ENCODE measurements at regions not wholly inside any gene's neighbourhood (a gene's known extent, or its start where the extent isn't known, plus 50 kb on each side); places are given as distances from the start of the nearest gene placed in this dataset.

- Histone ChIP-seq H4K20me1 (ENCODE audit: insufficient read depth, low read length, poor library complexity, severe bottlenecking) (peaks cover 2% of the 10 kb centered on the region), H3K9me2 (replicated peaks; ENCODE audit: low read depth, low read length) (no peaks in the 10 kb centered on the region), H3K4me3 (ENCODE audit: low read length, poor library complexity, severe bottlenecking) (no peak overlapping the region), H3K9ac (ENCODE audit: low read depth, low read length, poor library complexity, severe bottlenecking) (no peak overlapping the region), H3K9me3 (ENCODE audit: insufficient read depth, low read depth, low read length) (no peaks in the 10 kb centered on the region), H3K27me3 (ENCODE audit: insufficient read depth, low read length, poor library complexity, severe bottlenecking) (no peaks in the 10 kb centered on the region), H3K4me2 (ENCODE audit: low read depth, low read length, poor library complexity, severe bottlenecking) (no peak overlapping the region), H3F3A (ENCODE audit: low read depth) (no peaks in the 10 kb centered on the region), H3K79me2 (ENCODE audit: insufficient read depth, low read length) (no peaks in the 10 kb centered on the region), H2AFZ (ENCODE audit: low read length) (no peak overlapping the region), H3K36me3 (ENCODE audit: insufficient read depth, low read length) (no peaks in the 10 kb centered on the region), H3K4me1 (ENCODE audit: insufficient read depth, low read length, poor library complexity, severe bottlenecking) (no peaks in the 10 kb centered on the region)
- TF ChIP-seq, protein P1, sequence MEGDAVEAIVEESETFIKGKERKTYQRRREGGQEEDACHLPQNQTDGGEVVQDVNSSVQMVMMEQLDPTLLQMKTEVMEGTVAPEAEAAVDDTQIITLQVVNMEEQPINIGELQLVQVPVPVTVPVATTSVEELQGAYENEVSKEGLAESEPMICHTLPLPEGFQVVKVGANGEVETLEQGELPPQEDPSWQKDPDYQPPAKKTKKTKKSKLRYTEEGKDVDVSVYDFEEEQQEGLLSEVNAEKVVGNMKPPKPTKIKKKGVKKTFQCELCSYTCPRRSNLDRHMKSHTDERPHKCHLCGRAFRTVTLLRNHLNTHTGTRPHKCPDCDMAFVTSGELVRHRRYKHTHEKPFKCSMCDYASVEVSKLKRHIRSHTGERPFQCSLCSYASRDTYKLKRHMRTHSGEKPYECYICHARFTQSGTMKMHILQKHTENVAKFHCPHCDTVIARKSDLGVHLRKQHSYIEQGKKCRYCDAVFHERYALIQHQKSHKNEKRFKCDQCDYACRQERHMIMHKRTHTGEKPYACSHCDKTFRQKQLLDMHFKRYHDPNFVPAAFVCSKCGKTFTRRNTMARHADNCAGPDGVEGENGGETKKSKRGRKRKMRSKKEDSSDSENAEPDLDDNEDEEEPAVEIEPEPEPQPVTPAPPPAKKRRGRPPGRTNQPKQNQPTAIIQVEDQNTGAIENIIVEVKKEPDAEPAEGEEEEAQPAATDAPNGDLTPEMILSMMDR (conservative IDR thresholded peaks at IDR 0.05; ENCODE audit: low read length), result no peak
- TF ChIP-seq EZH2phosphoT487 (IDR thresholded peaks at IDR 0.05; ENCODE audit: borderline replicate concordance), result no peak
These were observed 145.7 kb downstream of the HGF start for GRCh38 chr7:81624021-81624592.

GRCh38 chr7:81623251-81623855, 146.5 kb downstream of the HGF start:
- Histone ChIP-seq H4K20me1 (ENCODE audit: insufficient read depth, low read length, poor library complexity, severe bottlenecking) (no peaks in the 10 kb centered on the region), H3K9ac (ENCODE audit: low read depth, low read length, poor library complexity, severe bottlenecking) (no peak overlapping the region), H3K9me3 (ENCODE audit: insufficient read depth, low read depth, low read length) (no peaks in the 10 kb centered on the region), H3K36me3 (ENCODE audit: insufficient read depth, low read length) (no peaks in the 10 kb centered on the region), H3K4me3 (ENCODE audit: low read length, poor library complexity, severe bottlenecking) (no peak overlapping the region), H2AFZ (ENCODE audit: low read length) (no peak overlapping the region), H3F3A (ENCODE audit: low read depth) (no peaks in the 10 kb centered on the region), H3K79me2 (ENCODE audit: insufficient read depth, low read length) (no peaks in the 10 kb centered on the region), H3K27me3 (ENCODE audit: insufficient read depth, low read length, poor library complexity, severe bottlenecking) (no peaks in the 10 kb centered on the region), H3K4me1 (ENCODE audit: insufficient read depth, low read length, poor library complexity, severe bottlenecking) (no peaks in the 10 kb centered on the region), H3K4me2 (ENCODE audit: low read depth, low read length, poor library complexity, severe bottlenecking) (no peak overlapping the region), H3K9me2 (replicated peaks; ENCODE audit: low read depth, low read length) (no peaks in the 10 kb centered on the region)
- TF ChIP-seq, protein P1 (conservative IDR thresholded peaks at IDR 0.05; ENCODE audit: low read length), result no peak
- no peak for TF ChIP-seq EZH2phosphoT487 (IDR thresholded peaks at IDR 0.05; ENCODE audit: borderline replicate concordance)

GRCh38 chr7:81621893-81622292, 148.0 kb downstream of the HGF start:
- H3K4me1 ChIP-seq (ENCODE audit: insufficient read depth, low read length, poor library complexity, severe bottlenecking), result no peaks in the 10 kb centered on the region
- no peak overlapping the region for H3K4me3 ChIP-seq (ENCODE audit: low read length, poor library complexity, severe bottlenecking)
- H3K9ac ChIP-seq (ENCODE audit: low read depth, low read length, poor library complexity, severe bottlenecking), result no peak overlapping the region
- no peaks in the 10 kb centered on the region for H4K20me1 ChIP-seq (ENCODE audit: insufficient read depth, low read length, poor library complexity, severe bottlenecking)
- no peaks in the 10 kb centered on the region for H3K36me3 ChIP-seq (ENCODE audit: insufficient read depth, low read length)
- no peaks in the 10 kb centered on the region for H3K79me2 ChIP-seq (ENCODE audit: insufficient read depth, low read length)
- H3K9me2 ChIP-seq (replicated peaks; ENCODE audit: low read depth, low read length), result no peaks in the 10 kb centered on the region
- no peak overlapping the region for H3K4me2 ChIP-seq (ENCODE audit: low read depth, low read length, poor library complexity, severe bottlenecking)
- no peaks in the 10 kb centered on the region for H3K27me3 ChIP-seq (ENCODE audit: insufficient read depth, low read length, poor library complexity, severe bottlenecking)
- no peaks in the 10 kb centered on the region for H3K9me3 ChIP-seq (ENCODE audit: insufficient read depth, low read depth, low read length)
- H2AFZ ChIP-seq (ENCODE audit: low read length), result no peak overlapping the region
- H3F3A ChIP-seq (ENCODE audit: low read depth), result no peaks in the 10 kb centered on the region
- TF ChIP-seq, protein P1 (conservative IDR thresholded peaks at IDR 0.05; ENCODE audit: low read length), result no peak
- TF ChIP-seq EZH2phosphoT487 (IDR thresholded peaks at IDR 0.05; ENCODE audit: borderline replicate concordance), result no peak
